Endothelial cell of umbilical vein (primary cell): ENCODE measurements at regions not wholly inside any gene's neighbourhood (a gene's known extent, or its start where the extent isn't known, plus 50 kb on each side); places are given as distances from the start of the nearest gene placed in this dataset.

Source experiments
- CTCF ChIP-seq, 2 donors: IDR thresholded peaks; 1 replicate in 1 of 2; 2 replicates in 1 of 2; pipeline ENCODE4 v1.5.1; 2011; ENCODE audit warnings: low read length in 2 of 2, mild to moderate bottlenecking in 2 of 2, moderate library complexity in 2 of 2, control low read depth in 1 of 2, inconsistent platforms in 1 of 2, low read depth in 1 of 2; ENCODE audit not compliant: insufficient read depth in 1 of 2; ENCODE audit errors: extremely low read depth in 1 of 2
- EZH2 ChIP-seq: IDR thresholded peaks from 2 replicates; pipeline ENCODE4 v1.6.1; 2012; ENCODE audit warnings: borderline replicate concordance, low read depth, mild to moderate bottlenecking, moderate library complexity, low read length, inconsistent platforms; ENCODE audit not compliant: severe bottlenecking
- GATA2 ChIP-seq: IDR thresholded peaks from 2 replicates; pipeline ENCODE4 v1.7.0; 2011; ENCODE audit warnings: low read depth, mild to moderate bottlenecking, moderate library complexity, mixed read lengths, low read length; ENCODE audit not compliant: insufficient read length, insufficient read depth
- JUN ChIP-seq: IDR thresholded peaks from 2 replicates; pipeline ENCODE4 v1.6.1; 2011; ENCODE audit warnings: borderline replicate concordance, low read depth; ENCODE audit not compliant: insufficient read length, insufficient read depth
- MAX ChIP-seq: IDR thresholded peaks from 2 replicates; pipeline ENCODE4 v1.6.1; 2011; ENCODE audit not compliant: insufficient read depth, insufficient read length
- MYC ChIP-seq: IDR thresholded peaks from one replicate; pipeline ENCODE4 v1.6.1; 2011; ENCODE audit warnings: mild to moderate bottlenecking, low read depth, low read length
- POLR2A ChIP-seq: IDR thresholded peaks from 2 replicates; pipeline ENCODE4 v1.6.1; 2012; ENCODE audit warnings: low read depth, mild to moderate bottlenecking, control low read depth, low read length
- POLR2AphosphoS5 ChIP-seq: IDR thresholded peaks from 2 replicates; pipeline ENCODE4 v1.6.1; 2012; ENCODE audit warnings: low read depth, mild to moderate bottlenecking, control low read depth, low read length, moderate library complexity; ENCODE audit not compliant: insufficient read depth

GRCh38 chr10:112875476-112876267, 74.4 kb upstream of the TCF7L2 start:
- no peak for TF ChIP-seq POLR2A
- TF ChIP-seq GATA2, result no peak
- no peak for TF ChIP-seq JUN
- no peak for TF ChIP-seq CTCF (IDR thresholded peaks at IDR 0.05; ENCODE audit: extremely low read depth in 1 of 2, insufficient read depth in 1 of 2, low read depth in 1 of 2, low read length in 2 of 2)
- no peak for TF ChIP-seq EZH2
- no peak for TF ChIP-seq POLR2AphosphoS5
- no peak for TF ChIP-seq MYC
- TF ChIP-seq MAX, result no peak
